Brain microvascular endothelial cell (primary cell): ENCODE measurements at regions not wholly inside any gene's neighbourhood (a gene's known extent, or its start where the extent isn't known, plus 50 kb on each side); places are given as distances from the start of the nearest gene placed in this dataset.
"Not testable (repeated sequence)": the region's sequence is repeated elsewhere in the genome, so short reads cannot be mapped to it uniquely, and the experiment has no call there.

Experiments
- DNase-seq: peaks from one replicate; pipeline ENCODE4 v3.0.0-alpha.2; 2020
- H3K27ac ChIP-seq: fragments of 250-450 bp; sonication (Bioruptor Pico); 2 replicates; pipeline ENCODE4 v1.5.1; 2020; ENCODE audit warnings: mild to moderate bottlenecking, moderate library complexity
- H3K27me3 ChIP-seq: fragments of 250-450 bp; sonication (Bioruptor Pico); replicated peaks from 2 replicates; pipeline ENCODE4 v1.5.1; 2020; ENCODE audit warnings: mild to moderate bottlenecking
- H3K36me3 ChIP-seq: fragments of 250-450 bp; sonication (Bioruptor Pico); replicated peaks from 2 replicates; pipeline ENCODE4 v1.5.1; 2020; ENCODE audit warnings: mild to moderate bottlenecking
- H3K4me3 ChIP-seq: 2 replicates; pipeline ENCODE4 v1.5.1; 2011; ENCODE audit warnings: low read depth, mild to moderate bottlenecking, control low read depth, low read length, moderate library complexity
- CTCF ChIP-seq: IDR thresholded peaks from 2 replicates; pipeline ENCODE4 v1.5.1; 2011; ENCODE audit warnings: low read depth, mild to moderate bottlenecking, moderate library complexity, low read length, control low read depth, inconsistent platforms; ENCODE audit errors: missing control alignments
- in situ Hi-C: cut with HindIII; loops from 2 replicates; pipeline ENCODE4 v1.10.0; 2017; ENCODE audit warnings: low sequenced_read_pairs, low pct_ligation_motif_present

GRCh38 chr2:62641936-62642335, 63.6 kb upstream of the EHBP1 start:
- H3K27me3 ChIP-seq = no peaks in the 10 kb centered on the region
- no peak for DNase-seq
- H3K4me3 ChIP-seq = no peak overlapping the region
- H3K27ac ChIP-seq = no peak overlapping the region
- in situ Hi-C loops = no loop called here
- no peaks in the 10 kb centered on the region for H3K36me3 ChIP-seq
- no peak for TF ChIP-seq CTCF

GRCh38 chr2:62641410-62641843, 64.1 kb upstream of the EHBP1 start:
- no peak for DNase-seq
- in situ Hi-C loops = no loop called here

GRCh38 chr2:62631160-62632085, 74.1 kb upstream of the EHBP1 start:
- no peaks in the 10 kb centered on the region for H3K36me3 ChIP-seq
- no peak for TF ChIP-seq CTCF
- DNase-seq = no peak
- no peak overlapping the region for H3K27ac ChIP-seq
- H3K4me3 ChIP-seq = no peak overlapping the region
- in situ Hi-C loops = no loop called here
- H3K27me3 ChIP-seq = no peaks in the 10 kb centered on the region

More at GRCh38 chr2:62641410-62641843, 64.1 kb upstream of the EHBP1 start:
- Histone ChIP-seq H3K27ac (no peak overlapping the region), H3K27me3 (no peaks in the 10 kb centered on the region), H3K4me3 (no peak overlapping the region), H3K36me3 (no peaks in the 10 kb centered on the region)
- no peak for TF ChIP-seq CTCF

- in situ Hi-C loops, DNase-seq, H3K4me3 ChIP-seq, H3K27ac ChIP-seq, H3K36me3 ChIP-seq, H3K27me3 ChIP-seq: not testable (repeated sequence)
Observed at GRCh38 chr2:62630206-62630605, 75.3 kb upstream of the EHBP1 start.

GRCh38 chr2:62629310-62629709, 76.2 kb upstream of the EHBP1 start:
- DNase-seq, H3K4me3 ChIP-seq, H3K27ac ChIP-seq, in situ Hi-C loops, H3K36me3 ChIP-seq, H3K27me3 ChIP-seq: not testable (repeated sequence)

- no peak for DNase-seq
- Histone ChIP-seq H3K27ac (no peak overlapping the region), H3K4me3 (no peak overlapping the region), H3K27me3 (no peaks in the 10 kb centered on the region), H3K36me3 (no peaks in the 10 kb centered on the region)
- TF ChIP-seq CTCF = no peak
- in situ Hi-C loops = no loop called here
Observed at GRCh38 chr2:62627667-62628066, 77.8 kb upstream of the EHBP1 start.

- Histone ChIP-seq H3K36me3 (no peaks in the 10 kb centered on the region), H3K27ac (no peak overlapping the region), H3K27me3 (no peaks in the 10 kb centered on the region), H3K4me3 (no peak overlapping the region)
- DNase-seq = no peak
- in situ Hi-C loops = no loop called here
- TF ChIP-seq CTCF = no peak
Observed at GRCh38 chr2:62624855-62625254, 80.7 kb upstream of the EHBP1 start.

GRCh38 chr2:62616486-62616885, 89.0 kb upstream of the EHBP1 start:
- H3K36me3 ChIP-seq, DNase-seq, H3K27ac ChIP-seq, in situ Hi-C loops, H3K27me3 ChIP-seq, H3K4me3 ChIP-seq: not testable (repeated sequence)
